ENCODE measurements at regions not wholly inside any gene's neighbourhood (a gene's known extent, or its start where the extent isn't known, plus 50 kb on each side); places are given as distances from the start of the nearest gene placed in this dataset.

GRCh38 chr11:8757533-8757932 lies 74.9 kb downstream of the RPL27A start:
- Histone ChIP-seq H3K9ac (no peak overlapping the region), H3K27ac (no peak overlapping the region), H3K36me3 (no peaks in the 10 kb centered on the region), H3K4me3 (no peak overlapping the region), H3K4me1 (no peaks in the 10 kb centered on the region), H3K4me2 (no peak overlapping the region), H4K20me1 (no peaks in the 10 kb centered on the region), H3K27me3 (no peaks in the 10 kb centered on the region), H3K9me3 (no peaks in the 10 kb centered on the region)
- TF ChIP-seq Cebpa-rat (IDR thresholded peaks at IDR 0.05) = no peak

- H3K9ac ChIP-seq = no peak overlapping the region
- H3K4me2 ChIP-seq = no peak overlapping the region
- H4K20me1 ChIP-seq = no peaks in the 10 kb centered on the region
- H3K9me3 ChIP-seq = no peaks in the 10 kb centered on the region
- H3K4me1 ChIP-seq = no peaks in the 10 kb centered on the region
- H3K4me3 ChIP-seq = no peak overlapping the region
- no peaks in the 10 kb centered on the region for H3K36me3 ChIP-seq
- TF ChIP-seq Cebpa-rat (IDR thresholded peaks at IDR 0.05) = no peak
- no peaks in the 10 kb centered on the region for H3K27me3 ChIP-seq
- no peak overlapping the region for H3K27ac ChIP-seq
These were observed 76.1 kb downstream of the RPL27A start for GRCh38 chr11:8758619-8759169.

GRCh38 chr11:8759634-8760033 lies 77.0 kb downstream of the RPL27A start:
- Histone ChIP-seq H3K4me3 (no peak overlapping the region), H3K9me3 (no peaks in the 10 kb centered on the region), H3K27me3 (no peaks in the 10 kb centered on the region), H3K4me1 (no peaks in the 10 kb centered on the region), H3K9ac (no peak overlapping the region), H3K27ac (no peak overlapping the region), H3K36me3 (no peaks in the 10 kb centered on the region), H4K20me1 (no peaks in the 10 kb centered on the region), H3K4me2 (no peak overlapping the region)
- no peak for TF ChIP-seq Cebpa-rat (IDR thresholded peaks at IDR 0.05)

- no peak overlapping the region for H3K4me3 ChIP-seq
- H3K9me3 ChIP-seq = no peaks in the 10 kb centered on the region
- H4K20me1 ChIP-seq = no peaks in the 10 kb centered on the region
- H3K27me3 ChIP-seq = no peaks in the 10 kb centered on the region
- 0 out of 2 replicates have a peak overlapping the region, but pooled peaks have one; percentile 3 for H3K4me2 ChIP-seq
- no peak overlapping the region for H3K9ac ChIP-seq
- no peaks in the 10 kb centered on the region for H3K4me1 ChIP-seq
- H3K27ac ChIP-seq = no peak overlapping the region
- no peaks in the 10 kb centered on the region for H3K36me3 ChIP-seq
- TF ChIP-seq Cebpa-rat (IDR thresholded peaks at IDR 0.05) = no peak
These were observed 78.3 kb downstream of the RPL27A start for GRCh38 chr11:8760896-8761295.

- H4K20me1 ChIP-seq = no peaks in the 10 kb centered on the region
- H3K9ac ChIP-seq = no peak overlapping the region
- H3K4me3 ChIP-seq = no peak overlapping the region
- H3K4me2 ChIP-seq = no peak overlapping the region
- H3K4me1 ChIP-seq = no peaks in the 10 kb centered on the region
- no peaks in the 10 kb centered on the region for H3K27me3 ChIP-seq
- TF ChIP-seq Cebpa-rat (IDR thresholded peaks at IDR 0.05) = no peak
- H3K36me3 ChIP-seq = no peaks in the 10 kb centered on the region
- no peaks in the 10 kb centered on the region for H3K9me3 ChIP-seq
- no peak overlapping the region for H3K27ac ChIP-seq
These were observed 80.6 kb downstream of the RPL27A start for GRCh38 chr11:8763070-8763685.

- no peak overlapping the region for H3K27ac ChIP-seq
- H3K9ac ChIP-seq = no peak overlapping the region
- TF ChIP-seq Cebpa-rat (IDR thresholded peaks at IDR 0.05) = no peak
- no peak overlapping the region for H3K4me3 ChIP-seq
- no peaks in the 10 kb centered on the region for H3K4me1 ChIP-seq
- no peaks in the 10 kb centered on the region for H4K20me1 ChIP-seq
- no peaks in the 10 kb centered on the region for H3K36me3 ChIP-seq
- no peaks in the 10 kb centered on the region for H3K27me3 ChIP-seq
- H3K9me3 ChIP-seq = no peaks in the 10 kb centered on the region
- H3K4me2 ChIP-seq = no peak overlapping the region
These were observed 82.7 kb downstream of the RPL27A start for GRCh38 chr11:8765294-8765693.

- Histone ChIP-seq H4K20me1 (no peaks in the 10 kb centered on the region), H3K9ac (no peak overlapping the region), H3K36me3 (no peaks in the 10 kb centered on the region), H3K27me3 (no peaks in the 10 kb centered on the region), H3K9me3 (no peaks in the 10 kb centered on the region), H3K4me3 (no peak overlapping the region), H3K4me1 (no peaks in the 10 kb centered on the region), H3K4me2 (no peak overlapping the region), H3K27ac (no peak overlapping the region)
- no peak for TF ChIP-seq Cebpa-rat (IDR thresholded peaks at IDR 0.05)
These were observed 83.7 kb downstream of the RPL27A start for GRCh38 chr11:8766043-8766987.

GRCh38 chr11:8766988-8767374 lies 84.4 kb downstream of the RPL27A start:
- H3K4me3 ChIP-seq = no peak overlapping the region
- no peaks in the 10 kb centered on the region for H4K20me1 ChIP-seq
- H3K9me3 ChIP-seq = no peaks in the 10 kb centered on the region
- no peak overlapping the region for H3K9ac ChIP-seq
- no peaks in the 10 kb centered on the region for H3K4me1 ChIP-seq
- no peaks in the 10 kb centered on the region for H3K36me3 ChIP-seq
- H3K27me3 ChIP-seq = no peaks in the 10 kb centered on the region
- no peak overlapping the region for H3K4me2 ChIP-seq
- no peak for TF ChIP-seq Cebpa-rat (IDR thresholded peaks at IDR 0.05)
- H3K27ac ChIP-seq = no peak overlapping the region

- Histone ChIP-seq H3K9ac (no peak overlapping the region), H3K4me3 (no peak overlapping the region), H4K20me1 (no peaks in the 10 kb centered on the region), H3K4me1 (no peaks in the 10 kb centered on the region), H3K4me2 (no peak overlapping the region), H3K9me3 (no peaks in the 10 kb centered on the region), H3K27me3 (no peaks in the 10 kb centered on the region), H3K27ac (no peak overlapping the region), H3K36me3 (no peaks in the 10 kb centered on the region)
- TF ChIP-seq Cebpa-rat (IDR thresholded peaks at IDR 0.05) = no peak
These were observed 85.0 kb downstream of the RPL27A start for GRCh38 chr11:8767466-8768142.

All from BLaER1 (cell line).